ENCODE measurements at regions not wholly inside any gene's neighbourhood (a gene's known extent, or its start where the extent isn't known, plus 50 kb on each side); places are given as distances from the start of the nearest gene placed in this dataset.
"Not testable (repeated sequence)": the region's sequence is repeated elsewhere in the genome, so short reads cannot be mapped to it uniquely, and the experiment has no call there.

GRCh38 chr2:89885071-89885470 is 1193.6 kb downstream of the RPIA start:
- TF ChIP-seq ETV6 (conservative IDR thresholded peaks at IDR 0.05 in 1 of 2, IDR thresholded peaks at IDR 0.05 in 1 of 2; ENCODE audit: borderline replicate concordance in 1 of 2, low read depth in 1 of 2); TCF3 (IDR thresholded peaks at IDR 0.05; ENCODE audit: borderline replicate concordance, insufficient read depth, low read depth, low read length); POLR2A (IDR thresholded peaks at IDR 0.05; ENCODE audit: low read depth, low read length); ATF3 (IDR thresholded peaks at IDR 0.05; ENCODE audit: borderline replicate concordance, extremely low read depth, low read depth, low read length); BMI1 (IDR thresholded peaks at IDR 0.05; ENCODE audit: borderline replicate concordance); ZNF384 (IDR thresholded peaks at IDR 0.05; ENCODE audit: borderline replicate concordance, low read depth, low read length); CTCF (IDR thresholded peaks at IDR 0.05 in 2 of 3, conservative IDR thresholded peaks at IDR 0.05 in 1 of 3; ENCODE audit: control insufficient read depth in 2 of 3, extremely low read depth in 1 of 3, insufficient read depth in 1 of 3, low read depth in 3 of 3, low read length in 3 of 3); REST (IDR thresholded peaks at IDR 0.05; ENCODE audit: low read depth, low read length); YY1 (IDR thresholded peaks at IDR 0.05; ENCODE audit: low read depth, low read length); SREBF2 (IDR thresholded peaks at IDR 0.05; ENCODE audit: low read length); CUX1 (IDR thresholded peaks at IDR 0.05; ENCODE audit: insufficient replicate concordance, low read depth, low read length); ATF2 (IDR thresholded peaks at IDR 0.05; ENCODE audit: low read length): not testable (repeated sequence)

All from GM12878 (cell line).